ENCODE measurements at regions not wholly inside any gene's neighbourhood (a gene's known extent, or its start where the extent isn't known, plus 50 kb on each side); places are given as distances from the start of the nearest gene placed in this dataset.

- TF ChIP-seq, protein P1, sequence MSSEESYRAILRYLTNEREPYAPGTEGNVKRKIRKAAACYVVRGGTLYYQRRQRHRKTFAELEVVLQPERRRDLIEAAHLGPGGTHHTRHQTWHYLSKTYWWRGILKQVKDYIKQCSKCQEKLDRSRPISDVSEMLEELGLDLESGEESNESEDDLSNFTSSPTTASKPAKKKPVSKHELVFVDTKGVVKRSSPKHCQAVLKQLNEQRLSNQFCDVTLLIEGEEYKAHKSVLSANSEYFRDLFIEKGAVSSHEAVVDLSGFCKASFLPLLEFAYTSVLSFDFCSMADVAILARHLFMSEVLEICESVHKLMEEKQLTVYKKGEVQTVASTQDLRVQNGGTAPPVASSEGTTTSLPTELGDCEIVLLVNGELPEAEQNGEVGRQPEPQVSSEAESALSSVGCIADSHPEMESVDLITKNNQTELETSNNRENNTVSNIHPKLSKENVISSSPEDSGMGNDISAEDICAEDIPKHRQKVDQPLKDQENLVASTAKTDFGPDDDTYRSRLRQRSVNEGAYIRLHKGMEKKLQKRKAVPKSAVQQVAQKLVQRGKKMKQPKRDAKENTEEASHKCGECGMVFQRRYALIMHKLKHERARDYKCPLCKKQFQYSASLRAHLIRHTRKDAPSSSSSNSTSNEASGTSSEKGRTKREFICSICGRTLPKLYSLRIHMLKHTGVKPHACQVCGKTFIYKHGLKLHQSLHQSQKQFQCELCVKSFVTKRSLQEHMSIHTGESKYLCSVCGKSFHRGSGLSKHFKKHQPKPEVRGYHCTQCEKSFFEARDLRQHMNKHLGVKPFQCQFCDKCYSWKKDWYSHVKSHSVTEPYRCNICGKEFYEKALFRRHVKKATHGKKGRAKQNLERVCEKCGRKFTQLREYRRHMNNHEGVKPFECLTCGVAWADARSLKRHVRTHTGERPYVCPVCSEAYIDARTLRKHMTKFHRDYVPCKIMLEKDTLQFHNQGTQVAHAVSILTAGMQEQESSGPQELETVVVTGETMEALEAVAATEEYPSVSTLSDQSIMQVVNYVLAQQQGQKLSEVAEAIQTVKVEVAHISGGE (tag by site-specific recombination; conservative IDR thresholded peaks at IDR 0.05; ENCODE audit: low read depth) = 0 out of 2 replicates have a peak, but pooled peaks have one; percentile 11
- TF ChIP-seq ZNF341 (tag by site-specific recombination; IDR thresholded peaks at IDR 0.05; ENCODE audit: low read depth) = peak; percentile 83
- no peak for TF ChIP-seq ZNF174 (tag by site-specific recombination; IDR thresholded peaks at IDR 0.05)
- TF ChIP-seq SCRT1 (tag by site-specific recombination; IDR thresholded peaks at IDR 0.05; ENCODE audit: borderline replicate concordance) = peak; percentile 74; the same call in 1 of the 2 replicates
- peak; percentile 79; the same call in 1 of the 2 replicates for TF ChIP-seq ZFP69B (tag by site-specific recombination; IDR thresholded peaks at IDR 0.05)
- TF ChIP-seq REST (tag by site-specific recombination; IDR thresholded peaks at IDR 0.05) = no peak
- TF ChIP-seq, protein P2, sequence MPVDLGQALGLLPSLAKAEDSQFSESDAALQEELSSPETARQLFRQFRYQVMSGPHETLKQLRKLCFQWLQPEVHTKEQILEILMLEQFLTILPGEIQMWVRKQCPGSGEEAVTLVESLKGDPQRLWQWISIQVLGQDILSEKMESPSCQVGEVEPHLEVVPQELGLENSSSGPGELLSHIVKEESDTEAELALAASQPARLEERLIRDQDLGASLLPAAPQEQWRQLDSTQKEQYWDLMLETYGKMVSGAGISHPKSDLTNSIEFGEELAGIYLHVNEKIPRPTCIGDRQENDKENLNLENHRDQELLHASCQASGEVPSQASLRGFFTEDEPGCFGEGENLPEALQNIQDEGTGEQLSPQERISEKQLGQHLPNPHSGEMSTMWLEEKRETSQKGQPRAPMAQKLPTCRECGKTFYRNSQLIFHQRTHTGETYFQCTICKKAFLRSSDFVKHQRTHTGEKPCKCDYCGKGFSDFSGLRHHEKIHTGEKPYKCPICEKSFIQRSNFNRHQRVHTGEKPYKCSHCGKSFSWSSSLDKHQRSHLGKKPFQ (tag by site-specific recombination; IDR thresholded peaks at IDR 0.05) = no peak
- TF ChIP-seq PBX3 (CRISPR knock-in tag; IDR thresholded peaks at IDR 0.05) = no peak
- TF ChIP-seq ZNF398 (tag by site-specific recombination; IDR thresholded peaks at IDR 0.05) = peak; percentile 82
- TF ChIP-seq ZNF785 (tag by site-specific recombination; IDR thresholded peaks at IDR 0.05) = no peak
- no peak for TF ChIP-seq ZNF621 (tag by site-specific recombination; IDR thresholded peaks at IDR 0.05)
- TF ChIP-seq, protein P3, sequence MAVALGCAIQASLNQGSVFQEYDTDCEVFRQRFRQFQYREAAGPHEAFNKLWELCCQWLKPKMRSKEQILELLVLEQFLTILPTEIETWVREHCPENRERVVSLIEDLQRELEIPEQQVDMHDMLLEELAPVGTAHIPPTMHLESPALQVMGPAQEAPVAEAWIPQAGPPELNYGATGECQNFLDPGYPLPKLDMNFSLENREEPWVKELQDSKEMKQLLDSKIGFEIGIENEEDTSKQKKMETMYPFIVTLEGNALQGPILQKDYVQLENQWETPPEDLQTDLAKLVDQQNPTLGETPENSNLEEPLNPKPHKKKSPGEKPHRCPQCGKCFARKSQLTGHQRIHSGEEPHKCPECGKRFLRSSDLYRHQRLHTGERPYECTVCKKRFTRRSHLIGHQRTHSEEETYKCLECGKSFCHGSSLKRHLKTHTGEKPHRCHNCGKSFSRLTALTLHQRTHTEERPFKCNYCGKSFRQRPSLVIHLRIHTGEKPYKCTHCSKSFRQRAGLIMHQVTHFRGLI (tag by site-specific recombination; IDR thresholded peaks at IDR 0.05) = peak; percentile 63; the same call in 1 of the 2 replicates
- no peak for TF ChIP-seq ZNF623 (tag by site-specific recombination; IDR thresholded peaks at IDR 0.05)
- TF ChIP-seq GLIS2 (tag by site-specific recombination; IDR thresholded peaks at IDR 0.05) = 0 out of 2 replicates have a peak, but pooled peaks have one; percentile 28
- TF ChIP-seq, protein P4, sequence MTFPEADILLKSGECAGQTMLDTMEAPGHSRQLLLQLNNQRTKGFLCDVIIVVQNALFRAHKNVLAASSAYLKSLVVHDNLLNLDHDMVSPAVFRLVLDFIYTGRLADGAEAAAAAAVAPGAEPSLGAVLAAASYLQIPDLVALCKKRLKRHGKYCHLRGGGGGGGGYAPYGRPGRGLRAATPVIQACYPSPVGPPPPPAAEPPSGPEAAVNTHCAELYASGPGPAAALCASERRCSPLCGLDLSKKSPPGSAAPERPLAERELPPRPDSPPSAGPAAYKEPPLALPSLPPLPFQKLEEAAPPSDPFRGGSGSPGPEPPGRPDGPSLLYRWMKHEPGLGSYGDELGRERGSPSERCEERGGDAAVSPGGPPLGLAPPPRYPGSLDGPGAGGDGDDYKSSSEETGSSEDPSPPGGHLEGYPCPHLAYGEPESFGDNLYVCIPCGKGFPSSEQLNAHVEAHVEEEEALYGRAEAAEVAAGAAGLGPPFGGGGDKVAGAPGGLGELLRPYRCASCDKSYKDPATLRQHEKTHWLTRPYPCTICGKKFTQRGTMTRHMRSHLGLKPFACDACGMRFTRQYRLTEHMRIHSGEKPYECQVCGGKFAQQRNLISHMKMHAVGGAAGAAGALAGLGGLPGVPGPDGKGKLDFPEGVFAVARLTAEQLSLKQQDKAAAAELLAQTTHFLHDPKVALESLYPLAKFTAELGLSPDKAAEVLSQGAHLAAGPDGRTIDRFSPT (tag by site-specific recombination; IDR thresholded peaks at IDR 0.05) = no peak
- no peak for TF ChIP-seq ZFHX2 (tag by site-specific recombination; conservative IDR thresholded peaks at IDR 0.05)
- TF ChIP-seq ATF2 (tag by site-specific recombination; IDR thresholded peaks at IDR 0.05; ENCODE audit: low read depth) = no peak
- TF ChIP-seq ZNF600 (tag by site-specific recombination; IDR thresholded peaks at IDR 0.05) = peak; percentile 40; the same call in 1 of the 2 replicates
Observed at GRCh38 chr4:152045807-152046571, 285.2 kb upstream of the GATB start (continued).
